K562 (cell line): ENCODE measurements at regions not wholly inside any gene's neighbourhood (a gene's known extent, or its start where the extent isn't known, plus 50 kb on each side); places are given as distances from the start of the nearest gene placed in this dataset.
A peak's percentile ranks its signal among the peaks of the same experiment; 100 is the strongest.

ENCODE experiments used
- ADNP ChIP-seq: fragments of 200-800 bp; sonication (Bioruptor generic); IDR thresholded peaks from 2 replicates; pipeline ENCODE4 v1.6.1; 2016; ENCODE audit warnings: missing genetic modification characterization, missing compliant biosample characterization
- CBX5 ChIP-seq: IDR thresholded peaks from 2 replicates; pipeline ENCODE4 v1.6.1; 2014; ENCODE audit warnings: low read depth, borderline replicate concordance
- CHCHD3 ChIP-seq: fragments of 250-450 bp; sonication (Bioruptor Pico); IDR thresholded peaks from 2 replicates; pipeline ENCODE4 v2.1.2; 2022; ENCODE audit warnings: mild to moderate bottlenecking
- CTBP1 ChIP-seq: fragments of 450-650 bp; IDR thresholded peaks from 2 replicates; pipeline ENCODE4 v1.6.1; 2016; ENCODE audit warnings: borderline replicate concordance
- E4F1 ChIP-seq: fragments of 250-450 bp; sonication (Bioruptor Pico); IDR thresholded peaks from 2 replicates; pipeline ENCODE4 v1.5.0; 2021; ENCODE audit warnings: mild to moderate bottlenecking, borderline replicate concordance
- HNRNPH1 ChIP-seq: fragments of 200-400 bp; formaldehyde crosslinking; optimal IDR thresholded peaks from 2 replicates; pipeline ENCODE3; 2017; ENCODE audit warnings: low read depth, mild to moderate bottlenecking, low read length, moderate library complexity
- IRF9 ChIP-seq: fragments of 450-650 bp; IDR thresholded peaks from 2 replicates; pipeline ENCODE4 v1.6.1; 2016; ENCODE audit warnings: missing biosample characterization, missing genetic modification characterization
- MBD1 ChIP-seq: fragments of 250-450 bp; sonication (Bioruptor Pico); IDR thresholded peaks from 2 replicates; pipeline ENCODE4 v1.8.0; 2022; ENCODE audit warnings: inconsistent platforms
- MLX ChIP-seq, 2 experiments: fragments of 450-650 bp in 1 of 2; sonication (generic) in 1 of 2; formaldehyde crosslinking; conservative IDR thresholded peaks; 2 replicates each; pipeline versions ENCODE4 v1.4.0 to v1.8.1; 2020 to 2022; ENCODE audit warnings: mild to moderate bottlenecking in 1 of 2, missing genetic modification reagents in 1 of 2
- MTA3 ChIP-seq: fragments of 450-650 bp; formaldehyde crosslinking; IDR thresholded peaks from 2 replicates; pipeline ENCODE4 v1.6.1; 2017; ENCODE audit warnings: mild to moderate bottlenecking, borderline replicate concordance
- PHF8 ChIP-seq: fragments of 200-600 bp; sonication (generic); IDR thresholded peaks from 2 replicates; pipeline ENCODE4 v1.6.1; 2012; ENCODE audit warnings: mixed run types, mild to moderate bottlenecking, inconsistent platforms, low read length, moderate library complexity, borderline replicate concordance
- RBM17 ChIP-seq: fragments of 200-400 bp; formaldehyde crosslinking; IDR thresholded peaks from 2 replicates; pipeline ENCODE4 v1.6.1; 2017; ENCODE audit warnings: low read depth, mild to moderate bottlenecking, low read length, borderline replicate concordance
- SIRT6 ChIP-seq: IDR thresholded peaks from one replicate; pipeline ENCODE4 v1.6.1; 2012; ENCODE audit warnings: low read depth, mild to moderate bottlenecking, control low read depth, inconsistent platforms, low read length, moderate library complexity
- SMAD1 ChIP-seq: fragments of 150-350 bp; IDR thresholded peaks from 2 replicates; pipeline ENCODE4 v1.6.1; 2014; ENCODE audit warnings: low read length, low read depth; ENCODE audit not compliant: partially characterized antibody
- SNIP1 ChIP-seq: fragments of 450-650 bp; IDR thresholded peaks from 2 replicates; pipeline ENCODE4 v1.7.1; 2017; ENCODE audit warnings: low read depth, mild to moderate bottlenecking
- U2AF1 ChIP-seq: fragments of 200-400 bp; formaldehyde crosslinking; optimal IDR thresholded peaks from 2 replicates; pipeline ENCODE3; 2017; ENCODE audit warnings: mild to moderate bottlenecking, low read depth, low read length, moderate library complexity
- USF2 ChIP-seq: sonication (generic); formaldehyde crosslinking; IDR thresholded peaks from 2 replicates; pipeline ENCODE4 v1.5.0; 2020; ENCODE audit warnings: missing genetic modification reagents
- ZNF511 ChIP-seq: sonication (generic); formaldehyde crosslinking; IDR thresholded peaks from 2 replicates; pipeline ENCODE4 v1.8.0; 2022; ENCODE audit warnings: mild to moderate bottlenecking, missing genetic modification reagents
- ZNF830 ChIP-seq: fragments of 250-450 bp; sonication (Bioruptor Pico); IDR thresholded peaks from 2 replicates; pipeline ENCODE4 v1.5.0; 2021; ENCODE audit warnings: mild to moderate bottlenecking

- no peak for TF ChIP-seq E4F1
- TF ChIP-seq SMAD1 = no peak
- TF ChIP-seq PHF8 = peak; percentile 96; the same call in 1 of the 2 replicates
- TF ChIP-seq IRF9 (tag) = no peak
- TF ChIP-seq ZNF511 (CRISPR knock-in tag) = peak; percentile 79; the same call in 1 of the 2 replicates
- TF ChIP-seq RBM17 = no peak
- no peak for TF ChIP-seq CBX5
- no peak for TF ChIP-seq MLX (CRISPR knock-in tag; conservative IDR thresholded peaks at IDR 0.05)
- peak; percentile 96 for TF ChIP-seq CTBP1
- no peak for TF ChIP-seq HNRNPH1
- TF ChIP-seq MTA3 = peak; percentile 70; the same call in 1 of the 2 replicates
- no peak for TF ChIP-seq MBD1 (CRISPR knock-in tag)
- TF ChIP-seq USF2 (CRISPR knock-in tag) = peak; percentile 98
- TF ChIP-seq ZNF830 = no peak
- TF ChIP-seq CHCHD3 = no peak
- no peak for TF ChIP-seq ADNP
- TF ChIP-seq U2AF1 = peak; percentile 19
- TF ChIP-seq SIRT6 = no peak
- no peak for TF ChIP-seq SNIP1
Measured at GRCh38 chr9:94030318-94031179, 53.7 kb upstream of the PTPDC1 start (continued).
